GM12878 (cell line): ENCODE measurements at regions not wholly inside any gene's neighbourhood (a gene's known extent, or its start where the extent isn't known, plus 50 kb on each side); places are given as distances from the start of the nearest gene placed in this dataset.

ENCODE experiments used
- ATAC-seq: fragments of 200-7000 bp; cut with Tn5 transposase; 3 replicates; pipeline ENCODE4 v1.9.1; 2020; ENCODE audit warnings: mild to moderate bottlenecking, moderate library complexity
- BruUV-seq: library from RNA; stranded (reverse); fragments of 400-500 nt; replicated peaks from 2 replicates; lab custom pipeline; 2021; lab: Mats Ljungman, UMichigan
- CTCF ChIA-PET: fragments of 300-600 bp; sonication (Branson Sonifier 250); formaldehyde crosslinking; extraction: SDS; loops from one replicate; lab custom pipeline; 2021; ENCODE audit warnings: inconsistent platforms; lab: Yijun Ruan, JAX
- POLR2A ChIA-PET: fragments of 350-600 bp; formaldehyde crosslinking; extraction: SDS; loops from one replicate; lab custom pipeline; 2021; ENCODE audit warnings: inconsistent platforms; lab: Charles Lee
- RAD21 ChIA-PET: fragments of 300-600 bp; sonication (Branson Sonifier 250); formaldehyde crosslinking; loops from one replicate; lab custom pipeline; 2023; ENCODE audit warnings: antibody characterized with exemption; ENCODE audit not compliant: unreplicated experiment; lab: Charles Lee
- SMC1A ChIA-PET: fragments of 300-600 bp; sonication (Branson Sonifier 250); formaldehyde crosslinking; loops from one replicate; lab custom pipeline; 2023; ENCODE audit not compliant: unreplicated experiment, uncharacterized antibody; lab: Charles Lee
- DNase-seq: peaks from one replicate; pipeline ENCODE4 v3.0.0-alpha.2; 2011; ENCODE audit warnings: low read depth, low spot score
- FAIRE-seq: peaks from 3 replicates; lab custom pipeline; 2011; peaks lifted over from hg19 to GRCh38; lab: Jason Lieb, UNC
- H2AFZ ChIP-seq: 2 replicates; pipeline ENCODE4 v1.6.0; 2011; ENCODE audit warnings: low read depth, low read length, control low read depth; ENCODE audit not compliant: control insufficient read depth
- H3K27ac ChIP-seq: 2 replicates; pipeline ENCODE4 v1.5.1; 2011; ENCODE audit warnings: control low read depth; ENCODE audit not compliant: control insufficient read depth, insufficient read depth
- H3K27me3 ChIP-seq, 2 experiments: replicated peaks in 1 of 2; 2 replicates each; pipeline versions ENCODE4 v1.6.0 to v1.6.1; 2011; ENCODE audit warnings: low read length in 1 of 2; ENCODE audit not compliant: control insufficient read depth in 2 of 2, insufficient read depth in 2 of 2
- H3K36me3 ChIP-seq, 2 experiments: 2 replicates each; pipeline ENCODE4 v1.5.1; 2011; ENCODE audit warnings: low read length in 1 of 2; ENCODE audit not compliant: control insufficient read depth in 2 of 2, insufficient read depth in 2 of 2
- H3K4me1 ChIP-seq: 2 replicates; pipeline ENCODE4 v1.6.1; 2011; ENCODE audit warnings: mild to moderate bottlenecking, low read length, moderate library complexity, mixed read lengths; ENCODE audit not compliant: control insufficient read depth, insufficient read depth
- H3K4me2 ChIP-seq: 2 replicates; pipeline ENCODE4 v1.6.0; 2011; ENCODE audit warnings: control low read depth; ENCODE audit not compliant: control insufficient read depth, insufficient read depth
- H3K4me3 ChIP-seq: fragments of 200-600 bp; sonication (generic); 2 replicates; pipeline ENCODE4 v1.5.1; 2016
- H3K79me2 ChIP-seq: 2 replicates; pipeline ENCODE4 v1.6.0; 2011; ENCODE audit warnings: low read length; ENCODE audit not compliant: control insufficient read depth, insufficient read depth
- H3K9ac ChIP-seq: 2 replicates; pipeline ENCODE4 v1.8.0; 2011; ENCODE audit warnings: low read length, control low read depth, mixed read lengths; ENCODE audit not compliant: control insufficient read depth, insufficient read depth
- H3K9me3 ChIP-seq: replicated peaks from 3 replicates; pipeline ENCODE4 v1.5.1; 2011; ENCODE audit warnings: mild to moderate bottlenecking, low read length; ENCODE audit not compliant: control insufficient read depth, insufficient read depth
- H4K20me1 ChIP-seq: 2 replicates; pipeline ENCODE4 v1.6.0; 2011; ENCODE audit not compliant: control insufficient read depth, insufficient read depth
- ATF7 ChIP-seq: fragments of 450-650 bp; IDR thresholded peaks from 2 replicates; pipeline ENCODE4 v1.6.1; 2016; ENCODE audit warnings: low read depth, mild to moderate bottlenecking
- JUND ChIP-seq: IDR thresholded peaks from 2 replicates; pipeline ENCODE4 v1.6.1; 2012; ENCODE audit warnings: low read depth, mild to moderate bottlenecking, low read length, improper control_type of control experiment, moderate library complexity
- KDM1A ChIP-seq: fragments of 200-600 bp; sonication (generic); IDR thresholded peaks from 2 replicates; pipeline ENCODE4 v1.6.1; 2016; ENCODE audit warnings: borderline replicate concordance
- SMAD5 ChIP-seq: IDR thresholded peaks from 2 replicates; pipeline ENCODE4 v1.6.1; 2016; ENCODE audit warnings: antibody characterized with exemption, low read depth
- WGBS: methylation state at CpG from one replicate; pipeline ENCODE4 v1.1.6; 2016; ENCODE audit warnings: low lambda C conversion rate; ENCODE audit not compliant: insufficient replicate concordance, insufficient coverage; ENCODE audit errors: missing lambda C conversion rate; 5-methylcytosine and 5-hydroxymethylcytosine counted together
- in situ Hi-C: fragments of 300-500 bp; cut with MboI; formaldehyde crosslinking; loops from 9 replicates; pipeline ENCODE4 v1.14.3; 2018; ENCODE audit warnings: mixed read lengths
- intact Hi-C: fragments of 100-400 bp; cut with micrococcal nuclease; formaldehyde crosslinking; loops from one replicate; pipeline ENCODE4 v1.14.2; 2022; ENCODE audit not compliant: unreplicated experiment
- TF ChIP-seq, protein P1 (sequence below): fragments of 450-650 bp; IDR thresholded peaks from 2 replicates; pipeline ENCODE4 v1.6.1; 2017; ENCODE audit warnings: borderline replicate concordance
- TF ChIP-seq, protein P2 (sequence below): fragments of 450-650 bp; IDR thresholded peaks from 2 replicates; pipeline ENCODE4 v1.6.1; 2018; ENCODE audit warnings: borderline replicate concordance, mild to moderate bottlenecking; ENCODE audit not compliant: partially characterized antibody
- TF ChIP-seq, protein P3 (sequence below): IDR thresholded peaks from 2 replicates; pipeline ENCODE4 v1.6.1; 2011; ENCODE audit warnings: low read depth, mild to moderate bottlenecking, low read length, moderate library complexity, borderline replicate concordance; ENCODE audit errors: extremely low read depth

DNA sequence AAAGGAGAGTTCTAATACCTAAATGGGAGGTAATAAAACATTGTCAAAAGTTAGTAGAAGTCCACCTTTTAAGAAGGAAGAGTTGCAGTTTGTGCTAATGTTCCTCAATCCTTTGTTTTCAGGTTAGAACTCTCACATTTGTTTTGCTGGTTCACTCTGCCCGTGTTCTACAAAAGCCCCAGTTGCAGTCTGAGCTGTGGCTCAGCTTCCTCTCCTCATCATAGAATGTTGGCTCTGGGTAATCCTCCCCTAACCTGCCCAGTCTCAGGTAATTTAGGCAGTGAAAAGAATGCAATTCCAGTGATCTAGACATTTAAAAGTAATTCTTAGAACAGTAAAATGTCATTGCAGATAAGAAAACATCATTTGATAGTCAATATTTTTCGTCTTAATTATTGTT, 1410.4 kb upstream of the ZEB2 start:
- POLR2A ChIA-PET, result no interaction called here
- FAIRE-seq, result no peak

More for the DNA sequence above, 1410.4 kb upstream of the ZEB2 start:
- ChIA-PET SMC1A (no interaction called here), RAD21 (no interaction called here), CTCF (no interaction called here)
- Histone ChIP-seq H3K4me1 (no peaks in the 10 kb centered on the region), H3K27ac (no peak overlapping the region), H3K4me2 (no peak overlapping the region), H3K4me3 (no peak overlapping the region), H3K79me2 (no peaks in the 10 kb centered on the region), H4K20me1 (no peaks in the 10 kb centered on the region), H3K9ac (no peak overlapping the region), H3K9me3 (no peaks in the 10 kb centered on the region), H2AFZ (no peak overlapping the region), H3K27me3 (no peaks in the 10 kb centered on the region), H3K36me3 (no peaks in the 10 kb centered on the region)
- intact Hi-C loops, result no loop called here
- no peak for DNase-seq
- TF ChIP-seq, protein P1, sequence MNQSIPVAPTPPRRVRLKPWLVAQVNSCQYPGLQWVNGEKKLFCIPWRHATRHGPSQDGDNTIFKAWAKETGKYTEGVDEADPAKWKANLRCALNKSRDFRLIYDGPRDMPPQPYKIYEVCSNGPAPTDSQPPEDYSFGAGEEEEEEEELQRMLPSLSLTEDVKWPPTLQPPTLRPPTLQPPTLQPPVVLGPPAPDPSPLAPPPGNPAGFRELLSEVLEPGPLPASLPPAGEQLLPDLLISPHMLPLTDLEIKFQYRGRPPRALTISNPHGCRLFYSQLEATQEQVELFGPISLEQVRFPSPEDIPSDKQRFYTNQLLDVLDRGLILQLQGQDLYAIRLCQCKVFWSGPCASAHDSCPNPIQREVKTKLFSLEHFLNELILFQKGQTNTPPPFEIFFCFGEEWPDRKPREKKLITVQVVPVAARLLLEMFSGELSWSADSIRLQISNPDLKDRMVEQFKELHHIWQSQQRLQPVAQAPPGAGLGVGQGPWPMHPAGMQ, result no peak
- TF ChIP-seq JUND (no peak), ATF7 (no peak), KDM1A (no peak), SMAD5 (no peak)
- TF ChIP-seq, protein P2, sequence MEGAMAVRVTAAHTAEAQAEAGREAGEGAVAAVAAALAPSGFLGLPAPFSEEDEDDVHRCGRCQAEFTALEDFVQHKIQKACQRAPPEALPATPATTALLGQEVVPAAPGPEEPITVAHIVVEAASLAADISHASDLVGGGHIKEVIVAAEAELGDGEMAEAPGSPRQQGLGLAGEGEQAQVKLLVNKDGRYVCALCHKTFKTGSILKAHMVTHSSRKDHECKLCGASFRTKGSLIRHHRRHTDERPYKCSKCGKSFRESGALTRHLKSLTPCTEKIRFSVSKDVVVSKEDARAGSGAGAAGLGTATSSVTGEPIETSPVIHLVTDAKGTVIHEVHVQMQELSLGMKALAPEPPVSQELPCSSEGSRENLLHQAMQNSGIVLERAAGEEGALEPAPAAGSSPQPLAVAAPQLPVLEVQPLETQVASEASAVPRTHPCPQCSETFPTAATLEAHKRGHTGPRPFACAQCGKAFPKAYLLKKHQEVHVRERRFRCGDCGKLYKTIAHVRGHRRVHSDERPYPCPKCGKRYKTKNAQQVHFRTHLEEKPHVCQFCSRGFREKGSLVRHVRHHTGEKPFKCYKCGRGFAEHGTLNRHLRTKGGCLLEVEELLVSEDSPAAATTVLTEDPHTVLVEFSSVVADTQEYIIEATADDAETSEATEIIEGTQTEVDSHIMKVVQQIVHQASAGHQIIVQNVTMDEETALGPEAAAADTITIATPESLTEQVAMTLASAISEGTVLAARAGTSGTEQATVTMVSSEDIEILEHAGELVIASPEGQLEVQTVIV, result no peak
- TF ChIP-seq, protein P3, sequence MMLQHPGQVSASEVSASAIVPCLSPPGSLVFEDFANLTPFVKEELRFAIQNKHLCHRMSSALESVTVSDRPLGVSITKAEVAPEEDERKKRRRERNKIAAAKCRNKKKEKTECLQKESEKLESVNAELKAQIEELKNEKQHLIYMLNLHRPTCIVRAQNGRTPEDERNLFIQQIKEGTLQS, result no peak
- ATAC-seq, result no peak
- BruUV-seq, result no TSS peak
- WGBS, result 0% methylated on average over 2 of the region's 2 CpGs
- in situ Hi-C loops, result no loop called here
